DOHH2 (cell line): ENCODE measurements at regions not wholly inside any gene's neighbourhood (a gene's known extent, or its start where the extent isn't known, plus 50 kb on each side); places are given as distances from the start of the nearest gene placed in this dataset.

Source experiments
- EZH2phosphoT487 ChIP-seq: fragments of 200-600 bp; sonication (generic); IDR thresholded peaks from 2 replicates; pipeline ENCODE4 v1.6.1; 2017; ENCODE audit warnings: borderline replicate concordance, mild to moderate bottlenecking, antibody characterized with exemption, low read length, moderate library complexity, mixed read lengths
- TF ChIP-seq, protein P1 (sequence below): fragments of 200-600 bp; sonication (generic); IDR thresholded peaks from one replicate; pipeline ENCODE4 v1.5.1; 2014; ENCODE audit warnings: antibody characterized with exemption, mild to moderate bottlenecking, low read depth, low read length; ENCODE audit not compliant: poor library complexity, severe bottlenecking

- TF ChIP-seq, protein P1, sequence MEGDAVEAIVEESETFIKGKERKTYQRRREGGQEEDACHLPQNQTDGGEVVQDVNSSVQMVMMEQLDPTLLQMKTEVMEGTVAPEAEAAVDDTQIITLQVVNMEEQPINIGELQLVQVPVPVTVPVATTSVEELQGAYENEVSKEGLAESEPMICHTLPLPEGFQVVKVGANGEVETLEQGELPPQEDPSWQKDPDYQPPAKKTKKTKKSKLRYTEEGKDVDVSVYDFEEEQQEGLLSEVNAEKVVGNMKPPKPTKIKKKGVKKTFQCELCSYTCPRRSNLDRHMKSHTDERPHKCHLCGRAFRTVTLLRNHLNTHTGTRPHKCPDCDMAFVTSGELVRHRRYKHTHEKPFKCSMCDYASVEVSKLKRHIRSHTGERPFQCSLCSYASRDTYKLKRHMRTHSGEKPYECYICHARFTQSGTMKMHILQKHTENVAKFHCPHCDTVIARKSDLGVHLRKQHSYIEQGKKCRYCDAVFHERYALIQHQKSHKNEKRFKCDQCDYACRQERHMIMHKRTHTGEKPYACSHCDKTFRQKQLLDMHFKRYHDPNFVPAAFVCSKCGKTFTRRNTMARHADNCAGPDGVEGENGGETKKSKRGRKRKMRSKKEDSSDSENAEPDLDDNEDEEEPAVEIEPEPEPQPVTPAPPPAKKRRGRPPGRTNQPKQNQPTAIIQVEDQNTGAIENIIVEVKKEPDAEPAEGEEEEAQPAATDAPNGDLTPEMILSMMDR, result no peak
- TF ChIP-seq EZH2phosphoT487, result no peak
These were observed 399.8 kb downstream of the ADCYAP1 start for GRCh38 chr18:1304392-1304992.
